Endothelial cell of hepatic sinusoid (primary cell): ENCODE measurements at regions not wholly inside any gene's neighbourhood (a gene's known extent, or its start where the extent isn't known, plus 50 kb on each side); places are given as distances from the start of the nearest gene placed in this dataset.

Experiments
- in situ Hi-C: cut with HindIII; loops from 2 replicates; pipeline ENCODE4 v1.10.0; 2017; ENCODE audit warnings: low sequenced_read_pairs

DNA sequence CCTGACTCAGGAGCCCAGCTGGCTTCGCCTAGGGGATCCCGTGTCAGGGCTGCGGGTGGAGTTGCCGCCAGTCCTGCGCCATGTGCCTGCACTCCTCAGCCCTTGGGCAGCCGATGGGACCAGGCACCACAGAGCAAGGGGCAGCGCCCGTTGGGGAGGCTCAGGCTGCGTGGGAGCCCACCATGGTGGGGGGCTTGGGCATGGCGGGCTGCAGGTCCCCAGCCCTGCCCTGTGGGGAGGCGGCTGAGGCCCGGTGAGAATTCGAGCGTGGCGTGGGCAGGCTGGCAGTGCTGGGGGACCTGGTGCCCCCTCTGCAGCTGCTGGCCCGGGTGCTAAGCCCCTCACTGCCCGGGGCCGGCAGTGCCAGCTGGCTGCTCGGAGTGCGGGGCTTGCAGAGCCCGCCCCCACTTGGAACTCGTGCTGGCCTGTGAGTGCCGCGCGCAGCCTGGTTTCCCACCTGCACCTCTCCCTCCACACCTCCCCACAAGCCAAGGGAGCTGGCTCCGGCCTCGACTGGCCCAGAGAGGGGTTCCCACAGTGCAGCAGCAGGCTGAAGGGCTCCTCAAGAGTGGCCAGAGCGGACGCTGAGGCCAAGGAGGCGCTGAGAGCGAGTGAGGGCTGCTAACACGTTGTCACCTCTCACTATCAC is 135.1 kb upstream of the SEL1L start:
- in situ Hi-C loops, result no loop called here

DNA sequence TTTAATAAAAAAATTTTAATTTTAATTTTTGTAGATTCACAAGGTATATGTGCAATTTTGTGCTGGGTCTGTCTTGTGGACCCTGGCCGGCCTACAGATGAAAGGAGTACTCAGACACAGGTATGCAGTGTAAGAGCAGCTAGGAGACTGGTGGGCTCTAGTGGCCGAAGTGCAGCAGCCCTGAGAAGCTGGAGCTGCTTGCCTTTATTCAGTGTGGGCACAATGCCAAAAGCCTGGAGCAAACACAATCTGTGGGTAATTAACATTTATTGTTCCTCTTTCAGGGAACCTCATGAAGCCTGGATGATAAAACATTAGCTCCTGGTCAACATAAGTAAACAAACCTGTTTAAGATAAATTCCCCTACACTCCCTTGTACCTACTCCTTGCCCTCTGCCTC is 135.7 kb upstream of the SEL1L start:
- in situ Hi-C loops, result no loop called here

DNA sequence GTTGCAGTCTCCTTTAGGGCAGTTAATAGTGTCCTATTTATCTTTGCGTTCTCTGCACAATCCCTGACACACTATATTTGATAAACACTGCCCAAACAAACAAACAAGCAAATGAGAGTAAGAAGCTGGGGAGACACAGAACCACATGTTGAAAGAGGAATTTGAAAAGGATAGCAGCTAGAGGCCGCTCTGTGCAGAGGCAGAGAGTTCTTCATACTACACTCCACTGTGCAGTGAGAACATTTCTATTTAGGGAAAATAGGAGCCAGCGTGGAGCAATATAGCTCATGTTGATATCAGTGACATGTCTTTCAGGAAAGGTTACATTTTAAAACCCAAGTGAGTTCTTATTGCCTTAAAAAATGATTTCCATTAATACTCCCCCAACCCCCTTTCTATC is 140.3 kb upstream of the SEL1L start:
- in situ Hi-C loops, result no loop called here

DNA sequence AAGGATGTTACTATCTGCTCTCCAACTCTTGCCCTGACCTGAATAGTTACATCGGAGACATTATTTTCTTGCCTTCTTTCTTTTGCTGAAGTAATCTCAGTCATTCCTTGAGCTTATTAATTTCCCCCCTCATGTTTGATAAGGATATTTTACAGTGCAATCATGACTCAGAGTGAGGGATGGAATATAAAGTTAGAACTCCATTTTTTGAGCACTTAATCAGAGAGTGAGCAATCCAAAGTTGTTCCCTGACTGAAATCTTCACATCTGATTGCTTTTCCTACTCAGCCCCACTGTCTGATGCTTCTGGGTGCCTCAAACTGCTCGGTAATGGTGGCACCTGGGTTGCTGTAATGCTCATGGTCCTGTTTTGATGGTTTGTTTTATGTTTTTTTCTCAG is 142.7 kb upstream of the SEL1L start:
- in situ Hi-C loops, result no loop called here

DNA sequence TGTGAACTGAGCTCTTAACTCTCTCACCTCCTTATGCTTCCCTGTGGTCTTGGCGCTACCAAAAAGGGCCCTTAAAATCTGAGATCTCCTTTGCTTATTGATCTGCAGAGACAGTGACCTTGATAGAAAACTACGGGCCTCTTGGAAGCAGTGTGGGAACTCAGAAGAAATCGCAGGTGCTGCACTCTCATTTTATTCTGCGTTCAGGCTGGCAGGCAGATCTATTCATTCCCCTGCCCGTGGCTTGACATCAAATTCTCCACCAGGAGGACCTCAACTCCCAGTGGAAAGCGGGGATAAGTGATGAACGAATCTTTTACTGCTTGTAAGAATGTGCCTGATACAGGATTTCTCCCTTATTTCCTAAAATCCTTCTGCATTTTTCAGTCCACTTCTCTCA is 143.2 kb upstream of the SEL1L start:
- in situ Hi-C loops, result no loop called here

DNA sequence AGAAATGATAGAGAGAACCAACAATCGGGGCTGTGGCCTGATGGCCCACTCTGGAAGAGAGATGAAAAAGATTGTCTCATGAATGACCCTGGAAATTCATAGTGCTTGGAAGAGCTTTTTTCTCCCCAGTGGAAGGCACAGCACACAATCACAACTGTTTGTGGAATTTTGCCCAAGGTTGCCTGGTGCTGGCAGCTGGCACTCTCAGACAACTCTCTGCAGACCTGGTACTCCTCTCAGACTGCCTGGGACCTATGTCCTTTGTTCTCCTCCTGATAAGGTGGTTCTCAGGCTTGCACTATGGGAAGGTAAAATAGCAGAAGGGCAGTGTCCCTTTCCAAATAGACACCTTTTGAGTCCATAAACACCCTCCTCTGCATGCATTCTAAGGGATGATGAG is 144.1 kb upstream of the SEL1L start:
- in situ Hi-C loops, result no loop called here

DNA sequence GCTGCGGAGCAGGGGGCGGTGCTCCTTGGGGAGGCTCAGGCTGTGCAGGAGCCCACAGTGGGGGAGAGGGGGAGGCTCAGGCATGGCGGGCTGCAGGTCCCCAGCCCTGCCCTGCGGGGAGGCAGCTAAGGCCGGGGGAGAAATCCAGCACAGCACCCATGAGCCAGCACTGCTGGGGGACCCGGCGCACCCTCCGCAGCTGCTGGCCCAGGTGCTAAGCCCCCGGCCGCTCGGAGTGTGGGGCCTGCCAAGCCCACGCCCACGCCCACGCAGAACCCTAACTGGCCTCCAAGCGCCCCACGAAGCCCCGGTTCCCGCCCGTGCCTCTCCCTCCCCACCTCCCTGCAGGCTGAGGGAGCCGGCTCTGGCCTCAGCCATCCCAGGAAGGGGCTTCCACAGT is 145.6 kb upstream of the SEL1L start:
- in situ Hi-C loops, result no loop called here

DNA sequence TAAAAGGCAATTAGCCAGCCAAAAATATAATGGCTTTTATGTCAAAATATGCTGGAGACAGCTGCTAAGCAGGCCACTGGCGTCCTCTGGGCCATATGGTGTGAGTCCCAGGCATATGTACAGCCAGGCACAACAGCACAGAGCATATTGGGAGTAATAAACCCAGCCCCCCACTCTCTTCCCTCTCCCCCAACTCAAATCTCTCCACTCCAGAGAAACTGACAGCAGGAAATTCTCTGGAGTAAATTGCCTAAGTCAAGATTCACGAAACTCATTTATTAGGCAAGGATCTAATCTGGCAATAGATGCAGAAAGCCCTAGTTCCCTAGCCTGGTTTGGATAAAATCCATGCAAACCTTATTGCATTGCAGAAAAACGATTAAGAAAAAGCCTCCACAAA is 147.9 kb upstream of the SEL1L start:
- in situ Hi-C loops, result no loop called here

DNA sequence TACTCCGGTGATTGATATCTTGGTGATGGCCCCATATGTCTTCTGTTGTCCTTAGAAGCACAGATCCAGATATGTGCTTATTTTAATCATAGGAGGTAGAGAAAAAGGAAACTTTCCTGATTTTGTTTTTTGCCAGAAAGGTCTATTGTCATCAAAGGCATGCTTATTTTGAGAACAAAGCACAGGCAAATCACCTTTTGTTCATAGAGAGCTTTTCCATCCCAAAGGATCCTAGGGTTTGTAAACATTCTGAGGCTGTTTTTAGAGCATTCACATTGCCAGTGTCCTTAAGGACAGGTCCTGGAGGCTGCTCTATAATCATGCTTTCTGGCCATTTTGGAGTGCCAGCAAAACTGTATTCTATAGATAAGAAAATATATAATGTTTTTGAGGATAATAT is 148.5 kb upstream of the SEL1L start:
- in situ Hi-C loops, result no loop called here

DNA sequence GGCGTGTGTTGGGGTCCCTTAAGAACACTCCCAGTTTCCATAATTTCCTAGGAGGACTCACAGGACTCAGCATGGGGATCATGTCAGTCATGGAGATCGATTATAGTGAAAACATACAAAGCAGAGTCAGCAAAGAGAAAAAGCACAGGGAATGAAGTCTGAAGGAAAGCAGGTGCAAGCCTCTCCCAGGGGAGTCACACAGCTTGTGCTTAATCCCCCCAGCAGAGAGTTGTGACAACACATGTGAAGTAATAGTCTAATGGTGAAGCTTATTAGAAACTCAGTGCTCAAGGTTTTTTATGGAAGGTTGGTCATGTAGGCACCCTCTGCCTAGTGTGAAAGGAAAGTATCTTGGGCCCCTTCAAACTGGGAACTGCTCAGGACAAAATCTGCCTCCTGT is 149.0 kb upstream of the SEL1L start:
- in situ Hi-C loops, result no loop called here

DNA sequence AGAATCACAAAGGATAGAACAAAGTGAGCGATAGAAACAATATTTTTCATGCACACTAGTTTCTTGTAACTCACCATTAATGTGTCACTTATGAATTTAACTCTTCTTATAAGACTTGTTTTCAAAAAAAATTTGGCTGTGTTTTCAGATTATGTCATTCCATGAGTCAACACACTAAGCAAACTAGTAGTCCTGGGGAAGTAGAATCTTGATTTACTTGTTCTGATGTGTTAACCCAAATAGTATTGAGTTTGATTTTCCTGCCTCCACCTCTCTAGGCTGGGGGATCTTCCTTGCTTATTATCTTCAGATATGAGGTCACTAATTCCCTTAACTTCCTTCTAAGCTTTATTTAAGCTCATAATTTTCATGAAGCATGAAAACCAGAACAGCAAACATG is 151.0 kb upstream of the SEL1L start:
- in situ Hi-C loops, result no loop called here

DNA sequence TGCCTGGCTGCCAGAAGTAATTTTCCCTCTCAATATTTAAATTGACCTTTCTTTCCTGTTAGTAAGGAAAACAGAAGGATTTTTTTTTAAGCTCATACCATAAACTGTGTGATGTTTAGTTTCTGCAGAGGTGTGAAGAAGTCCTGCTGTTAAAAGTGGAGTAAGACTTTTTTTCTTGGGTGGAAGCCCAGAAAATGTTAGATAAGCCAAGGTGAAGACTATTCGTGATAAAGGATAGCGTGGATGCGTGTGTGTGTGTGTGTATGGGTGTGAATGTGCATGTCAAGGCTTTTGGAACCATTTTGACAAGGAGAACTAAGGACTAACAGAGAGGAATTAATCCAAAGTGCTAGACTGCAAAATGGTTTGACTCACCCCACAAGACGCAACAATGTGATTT is 152.9 kb upstream of the SEL1L start:
- in situ Hi-C loops, result no loop called here

DNA sequence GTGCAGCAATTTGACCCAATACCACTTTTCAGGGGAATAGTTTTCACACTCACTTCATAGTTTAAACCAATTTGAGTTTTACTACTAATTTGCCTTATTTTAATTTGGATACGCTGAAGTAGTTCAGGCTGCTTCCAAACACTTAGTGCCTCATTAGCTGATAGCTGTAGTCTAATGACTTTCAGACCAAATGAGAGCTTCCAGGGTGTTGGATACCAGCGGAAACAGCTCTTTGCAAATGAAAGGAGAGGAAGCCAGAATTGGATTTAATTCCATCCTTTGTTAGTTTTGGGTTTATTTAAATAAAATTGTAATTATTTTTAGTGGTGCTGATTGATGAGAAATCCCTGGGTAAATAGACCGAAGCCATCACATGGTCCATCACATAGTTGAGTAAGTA is 158.3 kb upstream of the SEL1L start:
- in situ Hi-C loops, result no loop called here

DNA sequence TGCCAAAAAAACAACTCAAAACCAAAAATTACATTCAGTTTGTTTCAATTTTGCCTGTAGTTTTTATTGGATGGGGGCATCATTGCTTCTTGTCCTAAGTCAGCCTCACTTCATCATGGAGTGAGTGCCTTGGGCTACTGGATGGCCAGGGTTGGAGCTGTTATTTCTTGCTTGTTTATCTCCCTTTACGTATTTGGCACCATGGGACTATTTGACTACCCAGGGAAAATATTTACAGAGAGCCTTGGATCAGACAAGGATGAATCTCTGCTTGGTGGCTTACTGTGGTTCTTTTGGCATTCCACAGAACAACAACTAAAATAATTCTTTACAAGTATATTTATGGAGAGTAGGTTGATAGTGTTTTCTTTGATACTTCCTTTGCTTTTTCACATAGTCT is 160.8 kb upstream of the SEL1L start:
- in situ Hi-C loops, result no loop called here

DNA sequence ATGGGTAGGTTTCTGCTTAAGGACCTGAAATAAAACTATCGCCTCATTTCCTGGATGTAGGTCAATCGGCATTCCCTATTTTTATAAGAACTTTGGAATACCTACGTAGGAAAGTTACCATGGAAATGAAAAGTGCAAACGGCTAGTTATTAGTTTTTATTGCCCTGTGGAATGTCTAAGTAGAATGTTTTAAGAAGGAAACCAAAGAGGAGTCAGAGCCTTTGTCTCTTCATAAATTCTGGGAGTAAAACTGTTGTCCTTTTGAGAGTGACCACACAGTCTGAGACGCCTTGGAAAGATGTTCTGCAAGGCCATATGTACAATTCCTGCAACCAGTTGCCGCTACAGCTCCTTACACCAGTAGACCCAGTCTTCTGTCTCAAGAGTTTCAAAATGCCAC is 176.0 kb upstream of the SEL1L start:
- in situ Hi-C loops, result no loop called here

DNA sequence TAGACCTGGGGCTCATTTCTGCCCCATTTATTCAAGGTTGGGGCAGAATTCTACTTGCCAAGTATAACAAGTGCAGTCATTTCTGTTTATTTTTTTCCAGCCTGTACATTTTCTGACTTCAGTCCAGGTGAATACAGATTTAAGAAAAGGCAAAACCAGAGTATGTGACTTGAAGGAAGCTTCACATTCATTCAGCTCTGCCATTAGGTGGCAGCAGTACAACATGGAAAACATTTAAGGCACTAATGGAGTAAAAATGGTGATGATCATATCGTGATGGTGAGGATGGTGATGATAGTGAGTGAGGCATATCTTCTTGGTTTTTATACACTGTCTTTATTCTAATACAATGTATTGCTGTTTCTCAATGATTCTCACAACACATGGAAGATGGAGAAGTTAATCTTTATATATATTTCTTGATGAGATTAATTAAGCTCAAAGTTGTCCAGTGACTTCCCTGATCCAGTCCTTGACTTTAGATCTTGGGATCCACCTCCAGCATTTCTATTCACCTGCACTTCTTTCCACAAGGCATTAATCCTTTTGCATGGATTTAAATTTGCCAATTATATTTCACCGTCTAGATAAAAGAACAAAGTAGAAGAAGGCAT is 176.7 kb upstream of the SEL1L start:
- in situ Hi-C loops, result no loop called here

DNA sequence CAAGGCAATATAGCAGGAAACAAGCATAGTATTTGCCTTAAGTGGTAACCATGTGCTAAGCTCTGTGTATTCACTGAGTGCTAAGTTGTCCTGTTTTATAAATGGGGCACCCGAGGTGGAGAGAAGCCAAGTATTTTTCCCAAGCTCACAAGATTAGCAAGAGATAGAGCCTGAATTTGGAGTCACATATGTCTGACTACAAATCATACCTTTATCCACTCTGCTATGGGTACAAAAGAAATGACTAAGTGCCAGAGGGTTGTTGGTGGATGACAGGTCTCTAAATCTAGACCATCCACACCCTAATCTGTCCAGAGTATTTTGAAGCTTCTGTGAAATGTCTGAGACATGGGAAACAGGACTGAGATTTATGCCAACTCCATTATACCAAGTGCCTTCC is 182.1 kb upstream of the SEL1L start:
- in situ Hi-C loops, result no loop called here

DNA sequence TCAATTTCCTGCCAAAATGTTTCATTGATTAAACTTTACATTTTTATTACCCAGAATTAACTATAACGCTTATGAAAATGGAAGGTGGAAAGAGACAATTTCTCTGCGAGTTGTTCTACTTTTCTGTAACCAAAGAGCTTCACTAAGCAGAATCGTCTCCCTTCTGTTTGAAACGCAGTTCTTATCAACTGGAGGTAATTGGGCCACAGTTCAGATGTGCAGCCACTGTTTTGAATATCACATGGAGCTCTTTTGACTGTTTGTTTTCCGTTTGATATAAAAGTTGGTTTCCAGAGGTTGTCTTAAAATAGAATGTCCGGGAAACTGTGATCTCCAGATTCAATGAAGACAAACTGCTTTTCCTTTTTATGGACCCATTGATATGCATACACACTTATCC is 183.3 kb upstream of the SEL1L start:
- in situ Hi-C loops, result no loop called here

DNA sequence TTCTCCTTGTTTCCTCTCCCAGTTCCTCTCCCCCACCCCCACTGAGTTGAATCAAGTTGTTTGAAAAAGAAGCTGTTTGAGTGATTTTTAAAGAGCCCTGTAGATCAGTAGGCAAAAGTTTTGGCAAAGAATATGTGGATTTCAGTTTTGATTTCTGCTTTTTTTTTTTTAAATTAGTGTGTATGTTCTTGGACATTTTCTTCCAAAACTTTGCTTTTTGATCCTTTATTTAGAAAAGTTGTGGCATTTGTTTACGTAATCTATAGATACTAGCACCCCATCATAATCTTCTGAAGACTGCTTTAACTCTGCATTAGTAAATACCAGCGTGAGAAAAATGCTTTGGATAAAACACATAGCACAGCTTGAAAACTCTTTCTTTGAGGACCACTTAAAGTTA is 190.3 kb upstream of the SEL1L start:
- in situ Hi-C loops, result no loop called here

DNA sequence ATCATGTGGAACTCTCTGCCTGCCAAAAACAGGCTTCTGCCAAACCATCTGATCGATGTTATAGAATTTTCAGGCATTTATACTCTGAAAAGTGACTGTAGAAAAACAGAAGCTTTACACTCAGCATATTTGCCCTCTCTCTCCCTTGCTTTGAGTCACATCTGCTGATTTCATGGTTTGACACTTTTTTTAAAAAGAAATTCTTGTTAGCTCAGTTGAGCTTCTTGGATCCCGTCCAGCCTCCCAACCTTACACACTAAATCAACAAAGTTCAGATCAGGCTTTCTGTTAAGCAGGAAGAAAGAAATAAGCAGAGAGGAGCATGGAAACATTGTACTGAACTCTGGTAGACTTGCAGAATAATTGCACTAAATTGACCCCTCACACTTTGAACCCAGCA is 193.6 kb upstream of the SEL1L start:
- in situ Hi-C loops, result no loop called here

DNA sequence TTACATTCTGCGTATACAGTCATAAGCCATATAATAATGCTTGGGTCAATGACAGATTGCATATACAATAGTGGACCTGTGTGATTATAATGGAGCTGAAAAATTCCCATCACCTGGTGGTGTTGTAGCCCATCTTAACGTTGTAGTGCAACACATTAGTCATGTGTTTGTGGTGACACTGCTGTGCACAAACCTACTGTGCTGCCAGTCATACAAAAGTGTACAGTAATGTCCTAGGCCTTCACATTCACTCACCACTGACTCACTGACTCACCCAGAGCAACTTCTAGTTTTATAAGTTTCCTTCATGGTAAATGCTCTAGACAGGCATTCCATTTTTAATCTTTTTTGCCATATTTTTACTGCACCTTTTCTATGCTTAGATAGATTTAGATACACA is 194.8 kb upstream of the SEL1L start:
- in situ Hi-C loops, result no loop called here

DNA sequence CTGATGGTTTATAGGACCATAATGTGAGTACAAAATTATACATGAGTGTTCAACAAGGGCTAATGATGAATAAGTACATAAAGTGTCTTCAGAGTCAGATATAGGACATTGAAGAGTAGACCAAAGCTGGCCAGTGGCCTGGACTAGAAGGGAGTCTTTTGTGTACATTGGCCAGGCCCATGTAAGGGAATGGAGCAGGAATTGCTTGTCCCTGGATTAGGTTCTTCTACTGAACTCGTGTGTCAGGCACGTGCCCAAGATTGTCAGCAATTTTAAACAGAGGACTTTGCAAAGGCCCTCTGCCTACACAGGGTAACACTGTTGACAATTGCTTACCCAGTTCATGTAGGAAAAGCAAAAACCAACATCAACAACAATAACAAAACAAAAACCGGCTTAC is 196.0 kb upstream of the SEL1L start:
- in situ Hi-C loops, result no loop called here

DNA sequence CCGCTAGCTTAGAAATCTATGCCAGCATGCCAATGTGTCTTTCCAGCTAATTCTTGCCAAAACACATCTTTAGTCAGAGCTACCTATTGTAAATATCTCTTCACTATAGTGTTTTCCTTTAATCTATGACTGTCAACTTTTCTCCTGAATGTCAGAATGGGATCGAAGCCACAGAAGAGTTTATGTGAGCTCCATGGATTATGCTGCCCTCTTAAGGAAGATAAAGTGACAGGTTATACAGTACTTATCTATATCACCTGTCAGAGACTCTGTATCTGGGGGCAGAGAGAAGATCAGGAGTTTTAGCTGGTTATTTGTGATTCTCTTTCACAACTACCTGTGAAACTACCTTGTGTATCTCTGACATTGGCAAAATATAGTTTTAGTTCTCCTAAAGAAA is 204.3 kb upstream of the SEL1L start:
- in situ Hi-C loops, result no loop called here
